ENCODE measurements at regions not wholly inside any gene's neighbourhood (a gene's known extent, or its start where the extent isn't known, plus 50 kb on each side); places are given as distances from the start of the nearest gene placed in this dataset.

GRCh38 chr19:31415322-31415721 is 66.1 kb upstream of the TSHZ3 start (continued):
- TF ChIP-seq ZFP82 (CRISPR knock-in tag; IDR thresholded peaks at IDR 0.05; ENCODE audit: borderline replicate concordance), result no peak
- TF ChIP-seq PPARG (CRISPR knock-in tag; conservative IDR thresholded peaks at IDR 0.05), result no peak

- no peak overlapping the region for H2AFZ ChIP-seq (ENCODE audit: low read length)
- DNase-seq (ENCODE audit: low spot score) (no peak), ATAC-seq (no peak), FAIRE-seq (no peak)
- no peak overlapping the region for H3K4me3 ChIP-seq (replicated peaks in 1 of 3; ENCODE audit: insufficient read depth in 1 of 3, low read depth in 2 of 3, low read length in 3 of 3)
- no peak overlapping the region for H3K27ac ChIP-seq (ENCODE audit: extremely low read length, insufficient read depth, low read length)
- in situ Hi-C loops (cut with HindIII; ENCODE audit: extremely low pct_ligation_motif_present, low pct_unique_long_range_greater_than_20kb), result no loop called here
- intact Hi-C loops (cut with micrococcal nuclease; ENCODE audit: unreplicated experiment), result no loop called here
- no peaks in the 10 kb centered on the region for H3K4me1 ChIP-seq (ENCODE audit: insufficient read depth, low read length)
- ChIA-PET CTCF (ENCODE audit: low intra/inter-chr PET ratio, low total read pairs) (no interaction called here), POLR2A (no interaction called here)
- peaks cover 28% of the 10 kb centered on the region for H3K9me3 ChIP-seq (ENCODE audit: low read length)
- H3K79me2 ChIP-seq (ENCODE audit: insufficient read depth, low read length), result no peaks in the 10 kb centered on the region
- H3K27me3 ChIP-seq (ENCODE audit: control insufficient read depth in 1 of 2, insufficient read depth in 2 of 2, low read length in 2 of 2), result no peaks in the 10 kb centered on the region
- no peak overlapping the region for H3K9ac ChIP-seq (ENCODE audit: insufficient read depth, low read depth, low read length)
- no peak for TF ChIP-seq EED (CRISPR knock-in tag; IDR thresholded peaks at IDR 0.05)
- TF ChIP-seq PHF21A (CRISPR knock-in tag; IDR thresholded peaks at IDR 0.05), result no peak
- TF ChIP-seq ZNF253 (CRISPR knock-in tag; IDR thresholded peaks at IDR 0.05; ENCODE audit: borderline replicate concordance), result no peak
- no peak for TF ChIP-seq RBM22 (optimal IDR thresholded peaks at IDR 0.05; ENCODE audit: low read length)
- no peak for TF ChIP-seq ZNF878 (CRISPR knock-in tag; IDR thresholded peaks at IDR 0.05)
- no peak for TF ChIP-seq BRCA1 (CRISPR knock-in tag; IDR thresholded peaks at IDR 0.05)
- no peak for TF ChIP-seq ZNF839 (CRISPR knock-in tag; IDR thresholded peaks at IDR 0.05; ENCODE audit: borderline replicate concordance)
- no peak for TF ChIP-seq PRDM4 (CRISPR knock-in tag; IDR thresholded peaks at IDR 0.05; ENCODE audit: borderline replicate concordance)
- no peak for TF ChIP-seq ZNF576 (CRISPR knock-in tag; IDR thresholded peaks at IDR 0.05)
- no peak for TF ChIP-seq ZNF776 (CRISPR knock-in tag; IDR thresholded peaks at IDR 0.05)
- no peak for TF ChIP-seq JUND (CRISPR knock-in tag; IDR thresholded peaks at IDR 0.05)
- TF ChIP-seq MED13 (CRISPR knock-in tag; IDR thresholded peaks at IDR 0.05), result no peak
- TF ChIP-seq ZNF510 (CRISPR knock-in tag; IDR thresholded peaks at IDR 0.05; ENCODE audit: low read depth), result no peak
- no peak for TF ChIP-seq REXO4 (CRISPR knock-in tag; IDR thresholded peaks at IDR 0.05; ENCODE audit: borderline replicate concordance)
- TF ChIP-seq SSRP1 (CRISPR knock-in tag; IDR thresholded peaks at IDR 0.05), result no peak
- no peak for TF ChIP-seq GATA4 (IDR thresholded peaks at IDR 0.05; ENCODE audit: borderline replicate concordance, low read depth)
- WGBS (ENCODE audit: low lambda C conversion rate), result 2% methylated on average over 2 of the region's 2 CpGs
- H3K36me3 ChIP-seq (replicated peaks in 1 of 2; ENCODE audit: control insufficient read depth in 1 of 2, insufficient read depth in 2 of 2, low read length in 2 of 2), result no peaks in the 10 kb centered on the region
- no peaks in the 10 kb centered on the region for H4K20me1 ChIP-seq (ENCODE audit: insufficient read depth, low read length)
- no TSS peak for BruUV-seq (replicated peaks)
- no peak overlapping the region for H3K4me2 ChIP-seq (ENCODE audit: low read depth, low read length)
Measured at GRCh38 chr19:31416548-31416947, 67.3 kb upstream of the TSHZ3 start.

Data from HepG2 (cell line).